Liver (tissue), 8 donors: ENCODE measurements at regions not wholly inside any gene's neighbourhood (a gene's known extent, or its start where the extent isn't known, plus 50 kb on each side); places are given as distances from the start of the nearest gene placed in this dataset.

Experiments
- DNase-seq: peaks from one replicate; pipeline ENCODE4 v3.0.0-alpha.2; 2017; ENCODE audit warnings: low spot score
- H3K27ac ChIP-seq, 2 donors: one replicate each; pipeline ENCODE4 v1.7.0; 2013; ENCODE audit warnings: inconsistent platforms in 2 of 2, low read length in 2 of 2, control low read depth in 1 of 2, low read depth in 1 of 2, mild to moderate bottlenecking in 1 of 2
- H3K27me3 ChIP-seq, 4 donors: one replicate each; pipeline versions ENCODE4 v1.6.1 to v1.7.0; 2013; ENCODE audit warnings: low read length in 3 of 4, inconsistent platforms in 1 of 4, mild to moderate bottlenecking in 1 of 4, moderate library complexity in 1 of 4; ENCODE audit not compliant: control insufficient read depth in 4 of 4, insufficient read depth in 4 of 4
- H3K36me3 ChIP-seq, 4 donors: one replicate each; pipeline versions ENCODE4 v1.6.1 to v1.7.0; 2013; ENCODE audit warnings: low read length in 3 of 4, mild to moderate bottlenecking in 3 of 4, low read depth in 1 of 4, moderate library complexity in 1 of 4; ENCODE audit not compliant: control insufficient read depth in 4 of 4, insufficient read depth in 3 of 4
- H3K4me1 ChIP-seq, 4 donors: one replicate each; pipeline versions ENCODE4 v1.6.1 to v1.7.0; 2013; ENCODE audit warnings: low read length in 3 of 4, mild to moderate bottlenecking in 3 of 4, moderate library complexity in 1 of 4; ENCODE audit not compliant: control insufficient read depth in 4 of 4, insufficient read depth in 4 of 4
- H3K4me3 ChIP-seq, 3 donors: one replicate each; pipeline versions ENCODE4 v1.6.1 to v1.7.0; 2013; ENCODE audit warnings: low read length in 3 of 3, control low read depth in 1 of 3, low read depth in 1 of 3, mild to moderate bottlenecking in 1 of 3
- H3K9ac ChIP-seq, 2 donors: one replicate each; pipeline ENCODE4 v1.7.0; 2013; ENCODE audit warnings: low read length in 2 of 2, mild to moderate bottlenecking in 2 of 2, moderate library complexity in 2 of 2, control low read depth in 1 of 2, low read depth in 1 of 2
- H3K9me3 ChIP-seq, 4 donors: one replicate each; pipeline versions ENCODE4 v1.6.1 to v1.7.0; 2013; ENCODE audit warnings: low read length in 3 of 4; ENCODE audit not compliant: control insufficient read depth in 4 of 4
- ATF3 ChIP-seq: IDR thresholded peaks from 2 replicates; pipeline ENCODE4 v1.6.1; 2016; ENCODE audit warnings: antibody characterized with exemption
- CTCF ChIP-seq: fragments of 150-350 bp; IDR thresholded peaks from 2 replicates; pipeline ENCODE4 v1.5.1; 2017; ENCODE audit warnings: improper control_type of control experiment, low read depth, low read length; ENCODE audit not compliant: missing input control
- EGR1 ChIP-seq, 2 donors: IDR thresholded peaks; 2 replicates each; pipeline ENCODE4 v1.6.1; 2016 to 2018; ENCODE audit warnings: antibody characterized with exemption in 2 of 2, low read depth in 2 of 2
- FOXA1 ChIP-seq: IDR thresholded peaks from 2 replicates; pipeline ENCODE4 v1.6.1; 2016; ENCODE audit warnings: antibody characterized with exemption
- FOXA2 ChIP-seq: IDR thresholded peaks from 2 replicates; pipeline ENCODE4 v1.6.1; 2016; ENCODE audit warnings: antibody characterized with exemption
- GABPA ChIP-seq, 2 donors: IDR thresholded peaks in 1 of 2; conservative IDR thresholded peaks in 1 of 2; 2 replicates each; pipeline ENCODE4 v1.6.1; 2016; ENCODE audit warnings: antibody characterized with exemption in 2 of 2, mild to moderate bottlenecking in 1 of 2, moderate library complexity in 1 of 2
- HNF4A ChIP-seq, 2 donors: conservative IDR thresholded peaks; 2 replicates each; pipeline ENCODE4 v1.6.1; 2016; ENCODE audit warnings: antibody characterized with exemption in 2 of 2, mild to moderate bottlenecking in 2 of 2
- HNF4G ChIP-seq: IDR thresholded peaks from 2 replicates; pipeline ENCODE4 v1.6.1; 2016; ENCODE audit warnings: antibody characterized with exemption
- JUND ChIP-seq, 2 donors: IDR thresholded peaks; 2 replicates each; pipeline ENCODE4 v1.6.1; 2016; ENCODE audit warnings: antibody characterized with exemption in 2 of 2
- MAX ChIP-seq: IDR thresholded peaks from 2 replicates; pipeline ENCODE4 v1.6.1; 2016; ENCODE audit warnings: antibody characterized with exemption
- NR2F2 ChIP-seq: IDR thresholded peaks from 2 replicates; pipeline ENCODE4 v1.6.1; 2016; ENCODE audit warnings: antibody characterized with exemption
- REST ChIP-seq: IDR thresholded peaks from 2 replicates; pipeline ENCODE4 v1.6.1; 2016; ENCODE audit warnings: antibody characterized with exemption, mild to moderate bottlenecking
- RXRA ChIP-seq, 2 donors: IDR thresholded peaks; 2 replicates each; pipeline ENCODE4 v1.6.1; 2017 to 2018; ENCODE audit warnings: antibody characterized with exemption in 2 of 2, mild to moderate bottlenecking in 1 of 2
- SP1 ChIP-seq: IDR thresholded peaks from 2 replicates; pipeline ENCODE4 v1.6.1; 2018; ENCODE audit warnings: antibody characterized with exemption, mild to moderate bottlenecking
- TAF1 ChIP-seq: conservative IDR thresholded peaks from 2 replicates; pipeline ENCODE4 v1.6.1; 2016; ENCODE audit warnings: antibody characterized with exemption, mild to moderate bottlenecking
- YY1 ChIP-seq: IDR thresholded peaks from 2 replicates; pipeline ENCODE4 v1.6.1; 2016; ENCODE audit warnings: antibody characterized with exemption, mild to moderate bottlenecking
- ZBTB33 ChIP-seq: IDR thresholded peaks from 2 replicates; pipeline ENCODE4 v1.6.1; 2016; ENCODE audit warnings: antibody characterized with exemption
- WGBS: extraction: QIAGEN DNeasy Blood & Tissue Kit; methylation state at CpG from one replicate; pipeline ENCODE4 v1.1.7; 2013; 5-methylcytosine and 5-hydroxymethylcytosine counted together
- donor health status: healthy.
- donor health status: healthy.
- donor health status: healthy.
- donor health status: healthy.
- donor health status: healthy.

- H3K27me3 ChIP-seq = peaks cover 0 to 3% (median 0%) of the 10 kb centered on the region in 4 donors
- H3K9me3 ChIP-seq = no peaks in the 10 kb centered on the region
- no peak overlapping the region for H3K4me3 ChIP-seq
- H3K9ac ChIP-seq = no peak overlapping the region
- DNase-seq = no peak
- H3K27ac ChIP-seq = no peak overlapping the region
- no peaks in the 10 kb centered on the region for H3K36me3 ChIP-seq
- TF ChIP-seq SP1 = no peak
- no peak for TF ChIP-seq CTCF
- no peak for TF ChIP-seq RXRA (IDR thresholded peaks at IDR 0.05)
- TF ChIP-seq GABPA (IDR thresholded peaks at IDR 0.05 in 1 of 2, conservative IDR thresholded peaks at IDR 0.05 in 1 of 2) = no peak
- TF ChIP-seq JUND (IDR thresholded peaks at IDR 0.05) = no peak
- TF ChIP-seq FOXA1 = no peak
- no peak for TF ChIP-seq EGR1 (IDR thresholded peaks at IDR 0.05; ENCODE audit: low read depth in 2 of 2)
- no peak for TF ChIP-seq MAX
- TF ChIP-seq FOXA2 = no peak
- TF ChIP-seq NR2F2 = no peak
- no peak for TF ChIP-seq REST
- TF ChIP-seq HNF4A (conservative IDR thresholded peaks at IDR 0.05) = no peak
- no peak for TF ChIP-seq HNF4G
- TF ChIP-seq ATF3 = no peak
- no peak for TF ChIP-seq ZBTB33
- WGBS = 73% methylated on average over 4 of the region's 4 CpGs
- no peaks in the 10 kb centered on the region for H3K4me1 ChIP-seq
Measured at GRCh38 chr21:27077501-27077900, 110.6 kb upstream of the ADAMTS5 start.

- H3K27me3 ChIP-seq = peaks cover 0 to 2% (median 0%) of the 10 kb centered on the region in 4 donors
- no peak overlapping the region for H3K9ac ChIP-seq
- no peak overlapping the region for H3K4me3 ChIP-seq
- no peaks in the 10 kb centered on the region for H3K9me3 ChIP-seq
- H3K36me3 ChIP-seq = no peaks in the 10 kb centered on the region
- no peak for DNase-seq
- TF ChIP-seq REST (no peak), MAX (no peak), TAF1 (no peak), RXRA (IDR thresholded peaks at IDR 0.05) (no peak), YY1 (no peak)
- no peaks in the 10 kb centered on the region for H3K4me1 ChIP-seq
- H3K27ac ChIP-seq = no peak overlapping the region
Measured at GRCh38 chr21:27076025-27076424, 109.1 kb upstream of the ADAMTS5 start.
